ENCODE measurements at regions not wholly inside any gene's neighbourhood (a gene's known extent, or its start where the extent isn't known, plus 50 kb on each side); places are given as distances from the start of the nearest gene placed in this dataset.

DNA sequence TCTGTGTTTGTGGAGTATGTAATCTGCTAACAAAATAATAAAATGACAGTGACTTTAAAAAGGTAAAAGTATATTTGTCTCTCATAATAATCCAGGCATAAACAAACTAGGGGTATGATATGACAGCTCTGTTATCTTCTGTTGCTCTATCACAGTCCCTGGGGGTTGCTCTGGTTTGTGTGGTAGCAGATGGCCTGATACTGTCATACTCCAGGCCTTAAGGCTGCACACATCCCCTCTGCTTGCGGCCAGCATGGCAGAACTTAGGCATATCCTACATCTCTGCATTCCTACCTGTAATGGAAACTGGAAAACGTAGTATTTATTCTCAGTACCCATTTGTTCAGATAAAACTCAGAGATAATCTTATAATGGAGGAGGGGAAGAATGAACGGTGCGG, 117.9 kb upstream of the HAND2 start:
- no peak overlapping the region for H3K4me3 ChIP-seq (replicated peaks in 1 of 2; ENCODE audit: low read depth in 1 of 2, low read length in 2 of 2)
- no peaks in the 10 kb centered on the region for H3K79me2 ChIP-seq (ENCODE audit: insufficient read depth, low read length)
- no peaks in the 10 kb centered on the region for H3K27me3 ChIP-seq (ENCODE audit: insufficient read depth, low read length)
- no peaks in the 10 kb centered on the region for H4K20me1 ChIP-seq (ENCODE audit: insufficient read depth)
- H3K9ac ChIP-seq (ENCODE audit: low read length), result no peak overlapping the region
- no peak overlapping the region for H3K27ac ChIP-seq (ENCODE audit: low read depth, low read length)
- no peaks in the 10 kb centered on the region for H3K9me2 ChIP-seq (ENCODE audit: insufficient read depth)
- BruUV-seq (replicated peaks), result no TSS peak
- POLR2A ChIA-PET, result no interaction called here
- TF ChIP-seq SRF (IDR thresholded peaks at IDR 0.05; ENCODE audit: low read depth) (no peak), POLR2AphosphoS5 (IDR thresholded peaks at IDR 0.05; ENCODE audit: low read depth, low read length) (no peak), ELF1 (IDR thresholded peaks at IDR 0.05; ENCODE audit: borderline replicate concordance, low read depth) (no peak), YY1 (IDR thresholded peaks at IDR 0.05; ENCODE audit: extremely low read depth, insufficient replicate concordance, low read depth, low read length) (no peak), RAD21 (IDR thresholded peaks at IDR 0.05; ENCODE audit: low read depth) (no peak), TCF7L2 (IDR thresholded peaks at IDR 0.05; ENCODE audit: borderline replicate concordance, extremely low read depth, insufficient read depth, insufficient read length) (no peak), EZH2phosphoT487 (IDR thresholded peaks at IDR 0.05; ENCODE audit: borderline replicate concordance) (no peak), JUND (IDR thresholded peaks at IDR 0.05) (no peak), EZH2 (IDR thresholded peaks at IDR 0.05) (no peak), ZFX (IDR thresholded peaks at IDR 0.05) (no peak)
- TF ChIP-seq, protein P1, sequence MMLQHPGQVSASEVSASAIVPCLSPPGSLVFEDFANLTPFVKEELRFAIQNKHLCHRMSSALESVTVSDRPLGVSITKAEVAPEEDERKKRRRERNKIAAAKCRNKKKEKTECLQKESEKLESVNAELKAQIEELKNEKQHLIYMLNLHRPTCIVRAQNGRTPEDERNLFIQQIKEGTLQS (IDR thresholded peaks at IDR 0.05), result no peak
- TF ChIP-seq, protein P2, sequence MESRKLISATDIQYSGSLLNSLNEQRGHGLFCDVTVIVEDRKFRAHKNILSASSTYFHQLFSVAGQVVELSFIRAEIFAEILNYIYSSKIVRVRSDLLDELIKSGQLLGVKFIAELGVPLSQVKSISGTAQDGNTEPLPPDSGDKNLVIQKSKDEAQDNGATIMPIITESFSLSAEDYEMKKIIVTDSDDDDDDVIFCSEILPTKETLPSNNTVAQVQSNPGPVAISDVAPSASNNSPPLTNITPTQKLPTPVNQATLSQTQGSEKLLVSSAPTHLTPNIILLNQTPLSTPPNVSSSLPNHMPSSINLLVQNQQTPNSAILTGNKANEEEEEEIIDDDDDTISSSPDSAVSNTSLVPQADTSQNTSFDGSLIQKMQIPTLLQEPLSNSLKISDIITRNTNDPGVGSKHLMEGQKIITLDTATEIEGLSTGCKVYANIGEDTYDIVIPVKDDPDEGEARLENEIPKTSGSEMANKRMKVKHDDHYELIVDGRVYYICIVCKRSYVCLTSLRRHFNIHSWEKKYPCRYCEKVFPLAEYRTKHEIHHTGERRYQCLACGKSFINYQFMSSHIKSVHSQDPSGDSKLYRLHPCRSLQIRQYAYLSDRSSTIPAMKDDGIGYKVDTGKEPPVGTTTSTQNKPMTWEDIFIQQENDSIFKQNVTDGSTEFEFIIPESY (IDR thresholded peaks at IDR 0.05; ENCODE audit: extremely low read depth, insufficient replicate concordance, low read length), result no peak
- TF ChIP-seq, protein P3, sequence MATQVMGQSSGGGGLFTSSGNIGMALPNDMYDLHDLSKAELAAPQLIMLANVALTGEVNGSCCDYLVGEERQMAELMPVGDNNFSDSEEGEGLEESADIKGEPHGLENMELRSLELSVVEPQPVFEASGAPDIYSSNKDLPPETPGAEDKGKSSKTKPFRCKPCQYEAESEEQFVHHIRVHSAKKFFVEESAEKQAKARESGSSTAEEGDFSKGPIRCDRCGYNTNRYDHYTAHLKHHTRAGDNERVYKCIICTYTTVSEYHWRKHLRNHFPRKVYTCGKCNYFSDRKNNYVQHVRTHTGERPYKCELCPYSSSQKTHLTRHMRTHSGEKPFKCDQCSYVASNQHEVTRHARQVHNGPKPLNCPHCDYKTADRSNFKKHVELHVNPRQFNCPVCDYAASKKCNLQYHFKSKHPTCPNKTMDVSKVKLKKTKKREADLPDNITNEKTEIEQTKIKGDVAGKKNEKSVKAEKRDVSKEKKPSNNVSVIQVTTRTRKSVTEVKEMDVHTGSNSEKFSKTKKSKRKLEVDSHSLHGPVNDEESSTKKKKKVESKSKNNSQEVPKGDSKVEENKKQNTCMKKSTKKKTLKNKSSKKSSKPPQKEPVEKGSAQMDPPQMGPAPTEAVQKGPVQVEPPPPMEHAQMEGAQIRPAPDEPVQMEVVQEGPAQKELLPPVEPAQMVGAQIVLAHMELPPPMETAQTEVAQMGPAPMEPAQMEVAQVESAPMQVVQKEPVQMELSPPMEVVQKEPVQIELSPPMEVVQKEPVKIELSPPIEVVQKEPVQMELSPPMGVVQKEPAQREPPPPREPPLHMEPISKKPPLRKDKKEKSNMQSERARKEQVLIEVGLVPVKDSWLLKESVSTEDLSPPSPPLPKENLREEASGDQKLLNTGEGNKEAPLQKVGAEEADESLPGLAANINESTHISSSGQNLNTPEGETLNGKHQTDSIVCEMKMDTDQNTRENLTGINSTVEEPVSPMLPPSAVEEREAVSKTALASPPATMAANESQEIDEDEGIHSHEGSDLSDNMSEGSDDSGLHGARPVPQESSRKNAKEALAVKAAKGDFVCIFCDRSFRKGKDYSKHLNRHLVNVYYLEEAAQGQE (IDR thresholded peaks at IDR 0.05; ENCODE audit: low read depth), result no peak
- ATAC-seq, result no peak
- CTCF ChIA-PET, result no interaction called here
- H2AFZ ChIP-seq (ENCODE audit: low read depth, low read length, poor library complexity, severe bottlenecking), result no peak overlapping the region
- no peaks in the 10 kb centered on the region for H3K36me3 ChIP-seq (ENCODE audit: control insufficient read depth in 1 of 2, insufficient read depth in 2 of 2, low read length in 2 of 2)
- H3K4me2 ChIP-seq (ENCODE audit: low read length), result no peak overlapping the region
- RAD21 ChIA-PET (ENCODE audit: low non-redundant PET in 1 of 2, low total read pairs in 2 of 2, uncharacterized antibody in 2 of 2, unreplicated experiment in 2 of 2), result no interaction called here
- H3K9me3 ChIP-seq (ENCODE audit: control insufficient read depth in 1 of 2, insufficient read depth in 1 of 2, low read depth in 1 of 2, low read length in 2 of 2), result no peaks in the 10 kb centered on the region
- intact Hi-C loops (cut with micrococcal nuclease), result no loop called here
- H3K4me1 ChIP-seq (ENCODE audit: control insufficient read depth in 1 of 2, insufficient read depth in 2 of 2, low read length in 2 of 2), result no peaks in the 10 kb centered on the region
- no peak for DNase-seq (ENCODE audit: low read depth, low spot score)
